8988T (cell line): ENCODE measurements at regions not wholly inside any gene's neighbourhood (a gene's known extent, or its start where the extent isn't known, plus 50 kb on each side); places are given as distances from the start of the nearest gene placed in this dataset.
"Not testable (repeated sequence)": the region's sequence is repeated elsewhere in the genome, so short reads cannot be mapped to it uniquely, and the experiment has no call there.

Experiments
- DNase-seq: peaks from one replicate; pipeline ENCODE4 v3.0.0; 2011

DNA sequence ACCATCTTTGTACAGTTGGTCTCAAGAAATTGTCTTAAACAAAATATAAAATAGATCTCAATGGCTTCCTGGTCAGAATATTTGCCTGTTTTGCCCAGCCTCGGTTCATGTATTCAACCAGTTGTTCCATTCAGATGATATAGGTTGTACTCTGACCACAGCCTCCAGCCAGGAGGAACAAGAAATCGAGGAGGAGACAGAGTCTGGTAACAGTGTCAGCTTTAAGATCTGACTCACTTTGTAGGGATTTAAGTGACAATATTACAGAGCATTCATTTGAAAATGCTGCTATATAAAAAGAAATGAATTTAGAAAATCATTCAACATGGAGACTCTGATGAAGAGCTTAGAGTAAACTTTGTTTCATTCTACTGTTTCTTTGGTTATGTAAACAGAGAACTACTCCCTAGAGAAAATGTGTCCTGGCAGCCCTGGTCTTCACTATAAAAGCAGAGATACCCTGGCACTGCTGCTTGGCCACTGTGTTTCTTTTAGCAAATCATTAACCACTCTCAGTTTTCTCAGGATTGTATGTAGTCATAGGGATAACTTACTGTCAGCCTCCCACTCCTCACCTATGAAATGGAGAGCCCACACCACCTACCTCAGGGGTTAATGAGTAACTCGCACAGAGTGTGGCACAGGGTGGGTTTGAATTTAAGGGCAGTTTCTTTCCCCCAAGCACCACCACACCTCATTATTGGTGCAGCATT is 53.5 kb downstream of the PAGE2 start:
- DNase-seq, result no peak

DNA sequence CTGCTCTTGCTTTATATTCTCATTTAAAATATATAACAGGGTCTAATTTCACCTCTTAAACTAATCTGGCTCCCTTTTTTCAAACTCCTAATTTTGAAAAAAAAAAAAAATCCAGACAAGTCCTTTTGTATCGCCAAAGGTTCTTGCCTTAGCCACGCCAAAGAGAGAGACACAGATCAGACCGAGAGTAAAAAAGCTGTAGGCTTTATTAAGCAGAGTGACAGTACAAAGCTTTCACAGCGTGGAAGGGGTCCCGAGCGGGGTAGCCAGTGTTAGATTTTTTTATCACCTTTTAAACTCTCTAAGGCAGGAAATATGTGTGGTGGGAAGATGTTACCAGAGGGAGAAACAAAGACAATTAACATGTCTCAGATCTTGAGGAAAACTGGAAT is 54.1 kb downstream of the PAGE2 start:
- DNase-seq, result no peak

DNA sequence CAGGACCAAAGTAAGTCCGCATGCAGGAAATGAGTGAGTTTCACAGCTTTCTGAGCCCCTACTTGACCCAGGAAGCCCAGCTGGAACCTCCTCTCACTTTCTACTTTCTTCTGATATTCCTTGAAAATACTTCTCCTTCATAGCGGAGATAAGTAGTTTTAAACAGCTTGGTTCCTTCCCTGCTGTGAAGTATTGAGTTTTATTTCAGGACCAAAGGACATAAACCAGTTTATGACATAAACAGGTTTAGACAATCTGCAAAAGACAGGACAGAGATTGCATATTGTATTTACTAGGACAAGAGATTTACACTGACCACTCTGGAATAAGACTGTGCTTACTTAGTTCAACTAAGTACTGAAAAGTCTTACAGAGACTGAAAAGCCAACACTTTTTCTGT is 54.8 kb downstream of the PAGE2 start:
- no peak for DNase-seq

DNA sequence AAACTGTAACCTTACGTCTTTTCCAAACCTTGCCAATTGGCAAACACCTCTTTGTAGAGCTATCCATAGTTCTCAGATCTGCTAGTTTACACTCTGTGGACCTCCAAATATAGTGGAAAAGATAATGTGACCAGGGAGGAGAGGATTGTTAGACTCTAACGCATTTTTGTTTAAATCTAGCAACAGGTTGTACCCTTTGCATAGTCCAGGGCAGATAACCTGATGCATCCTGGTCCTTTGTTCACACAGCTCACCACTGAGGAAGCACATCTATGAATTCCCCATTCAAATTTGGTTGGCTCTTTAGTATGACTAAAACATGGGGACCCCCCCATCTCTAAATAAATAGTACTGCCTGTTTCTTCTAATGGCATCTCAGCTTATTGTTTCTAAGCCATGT is 55.9 kb downstream of the PAGE2 start:
- no peak for DNase-seq

DNA sequence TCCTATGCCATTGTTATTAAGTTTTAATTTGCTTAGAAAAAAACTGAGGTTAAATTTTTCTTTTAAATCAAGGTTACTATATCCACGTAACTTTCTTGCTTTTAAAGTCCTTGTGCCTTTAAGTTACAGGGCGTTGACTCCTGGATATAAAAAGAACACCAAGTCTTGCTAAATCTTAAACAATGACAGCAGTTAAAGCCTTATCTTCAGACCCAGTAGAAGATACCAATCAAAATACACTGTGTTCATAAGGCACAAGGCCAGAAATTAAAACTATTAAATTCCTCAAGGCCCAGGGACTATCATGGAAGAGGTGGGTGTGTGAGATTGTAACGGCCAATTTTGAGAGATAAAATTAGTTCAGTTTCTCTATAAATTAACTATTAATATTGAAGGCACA is 60.4 kb downstream of the PAGE2 start:
- no peak for DNase-seq

DNA sequence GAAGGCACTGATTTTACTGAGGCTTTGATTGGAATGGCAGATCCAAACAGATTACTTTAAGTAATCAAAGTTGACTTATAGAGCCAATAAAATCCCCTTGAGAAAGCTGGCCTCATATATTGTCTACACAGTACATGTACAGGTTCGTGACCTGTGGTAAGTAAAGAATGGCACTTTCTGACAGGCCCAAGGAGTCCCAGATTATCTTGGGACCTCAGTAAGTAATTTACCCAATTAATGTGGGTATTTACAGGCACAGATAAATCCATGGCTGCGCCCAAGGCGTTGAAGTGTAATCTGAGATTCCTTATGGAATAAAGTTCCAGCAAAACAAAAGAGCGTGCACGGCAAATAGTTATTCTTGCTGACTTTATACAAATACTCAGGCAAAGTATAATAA is 62.4 kb downstream of the PAGE2 start:
- no peak for DNase-seq

DNA sequence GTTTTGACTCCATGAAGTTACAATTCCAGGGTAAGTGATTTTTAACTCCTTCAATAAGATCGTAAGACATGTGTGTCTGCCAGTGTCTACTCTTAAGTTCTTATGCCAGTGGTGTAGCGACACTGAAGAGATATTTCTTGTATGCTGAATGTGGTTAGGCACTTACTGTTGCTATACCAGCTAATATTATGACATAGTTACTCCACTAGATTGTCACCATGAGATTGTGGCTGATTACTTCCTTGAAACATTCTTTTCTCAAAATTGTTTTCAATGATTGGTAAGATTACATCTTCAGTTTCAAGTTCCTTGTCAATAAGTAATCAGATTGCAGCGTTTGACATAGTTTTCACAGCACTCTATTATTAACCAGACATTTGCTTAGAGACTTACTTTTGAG is 60.6 kb upstream of the PAGE5 start:
- no peak for DNase-seq

- DNase-seq, result peak; percentile 37
Measured at GRCh38 chrX:55160685-55161552, 59.2 kb upstream of the PAGE5 start.

DNA sequence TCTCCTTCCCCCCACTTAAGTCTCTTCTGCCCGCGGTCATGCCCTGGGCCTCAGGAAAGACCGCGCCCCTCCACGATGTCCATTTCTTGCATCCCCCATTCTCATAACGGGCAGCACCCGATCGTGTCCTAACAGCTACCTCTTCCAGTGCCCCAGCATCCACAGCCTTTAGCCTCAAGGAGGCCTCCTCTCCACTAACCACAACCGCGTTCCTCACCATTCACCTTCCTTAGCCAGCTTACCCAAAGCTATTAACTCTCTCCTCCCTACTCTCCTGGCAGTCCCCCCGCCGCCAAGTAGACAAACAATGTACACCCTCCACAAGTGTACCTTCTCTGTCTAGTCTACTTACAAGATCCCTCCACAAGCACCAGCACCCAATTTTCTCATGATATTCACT is 58.6 kb upstream of the PAGE5 start:
- DNase-seq, result no peak

GRCh38 chrX:55163171-55163570 is 57.0 kb upstream of the PAGE5 start:
- DNase-seq, result no peak

DNA sequence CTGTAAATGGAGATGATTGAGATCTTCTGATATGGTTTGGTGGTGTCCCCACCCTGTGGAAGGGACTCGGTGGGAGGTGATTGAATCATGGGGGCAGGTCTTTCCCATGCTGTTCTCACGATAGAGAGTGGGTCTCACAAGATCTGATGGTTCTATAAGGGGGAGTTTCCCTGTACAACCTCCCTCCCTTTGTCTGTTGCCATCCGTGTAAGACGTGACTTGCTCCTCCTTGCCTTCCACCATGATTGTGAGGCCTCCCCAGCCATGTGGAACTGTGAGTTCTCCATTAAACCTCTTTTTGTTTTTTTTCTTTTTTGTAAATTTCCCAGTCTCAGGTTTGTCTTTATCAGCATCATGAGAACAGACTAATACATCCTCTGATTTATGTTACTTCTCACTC is 55.1 kb upstream of the PAGE5 start:
- not testable (repeated sequence) for DNase-seq

DNA sequence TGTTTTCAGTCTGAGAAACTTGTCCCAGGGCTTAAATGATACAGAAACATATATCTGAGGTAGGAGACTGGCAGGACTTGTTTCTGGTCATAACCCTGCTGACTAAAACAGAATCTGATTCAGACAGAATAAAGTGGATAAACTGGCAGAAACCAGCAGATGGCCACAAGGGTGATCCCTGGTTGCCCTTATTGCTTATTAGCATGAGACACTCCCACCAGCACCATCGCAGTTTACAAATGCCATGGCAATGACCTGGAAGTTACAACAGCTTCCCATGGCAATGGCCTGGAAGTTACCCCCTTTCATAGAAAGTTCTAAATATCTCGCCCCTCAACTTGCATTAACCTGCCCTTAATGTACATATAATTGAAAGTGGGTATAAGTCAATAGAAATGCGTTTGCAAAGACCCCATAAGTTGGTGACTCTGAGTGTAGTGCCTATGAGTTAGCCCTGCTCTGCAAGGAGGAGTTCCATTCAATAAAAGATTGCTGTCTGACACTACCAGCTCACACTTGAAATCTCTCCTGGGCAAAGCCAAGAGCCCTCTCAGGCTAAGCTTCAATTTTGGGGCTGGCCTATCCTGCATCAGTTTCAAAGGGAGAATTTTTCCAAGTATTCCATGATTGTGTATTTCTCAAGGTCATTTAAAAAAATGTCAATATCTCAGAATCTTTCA is 52.9 kb upstream of the PAGE5 start:
- no peak for DNase-seq

GRCh38 chrX:55167901-55168300 is 52.2 kb upstream of the PAGE5 start:
- DNase-seq, result no peak

DNA sequence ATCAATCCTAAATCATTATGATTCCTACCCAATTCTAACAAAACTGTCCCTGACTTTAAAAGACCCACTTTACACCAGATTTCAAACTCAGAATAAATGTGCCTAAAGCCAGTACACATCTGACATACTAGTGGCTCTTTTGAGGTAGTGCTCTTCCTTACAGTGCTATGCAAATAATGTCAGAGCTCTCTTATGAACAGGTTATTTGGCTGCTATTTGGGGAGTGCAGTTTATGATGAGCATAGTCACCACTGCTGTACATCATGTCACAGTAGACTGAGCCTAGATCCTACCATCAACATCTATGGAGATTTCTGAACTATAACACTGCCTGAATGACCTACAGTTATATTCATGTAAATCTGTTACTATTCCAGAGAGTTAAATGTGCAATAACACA is 50.4 kb upstream of the PAGE5 start:
- no peak for DNase-seq
